Skin epidermis (tissue), 12 donors: ENCODE measurements at regions not wholly inside any gene's neighbourhood (a gene's known extent, or its start where the extent isn't known, plus 50 kb on each side); places are given as distances from the start of the nearest gene placed in this dataset.

Experiments
- H3K27ac ChIP-seq, 21 experiments: fragments of 200-600 bp; sonication (generic) in 11 of 21; one replicate each; pipeline ENCODE4 v1.5.0; 2020; ENCODE audit warnings: mild to moderate bottlenecking in 3 of 21, inconsistent platforms in 2 of 21, moderate library complexity in 2 of 21
- H3K4me3 ChIP-seq, 7 experiments: fragments of 200-600 bp; sonication (generic) in 2 of 7; one replicate each; pipeline ENCODE4 v1.5.0; 2020; ENCODE audit warnings: inconsistent platforms in 2 of 7, mild to moderate bottlenecking in 2 of 7, moderate library complexity in 1 of 7

DNA sequence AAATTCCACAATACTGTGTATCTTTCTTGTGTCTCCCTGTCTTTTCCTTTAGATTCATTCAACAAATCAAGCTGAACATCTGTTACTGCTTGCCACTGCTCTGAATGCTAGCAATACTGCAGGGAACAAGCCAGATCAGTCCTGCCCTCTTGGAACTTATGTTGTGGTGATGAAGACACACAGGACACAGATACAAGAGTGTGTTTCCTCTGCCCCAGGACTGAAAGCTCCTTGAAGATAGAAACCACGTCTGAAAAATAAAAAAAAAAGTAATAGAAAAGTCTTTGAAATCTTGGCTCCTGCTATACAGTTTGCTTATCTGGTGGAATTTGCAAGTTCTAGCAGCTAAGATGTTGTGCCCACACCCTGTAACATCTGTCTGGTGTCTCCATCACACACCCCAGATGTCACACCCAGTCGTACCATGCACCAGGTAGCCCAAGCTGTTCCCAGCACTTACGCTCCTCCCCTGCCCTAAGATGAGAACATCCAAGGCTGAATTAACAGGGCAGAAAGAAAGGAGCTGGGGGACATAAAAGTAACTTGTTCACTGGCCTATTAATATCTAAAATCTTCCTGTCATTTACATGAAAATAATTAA is 80.2 kb upstream of the GALNT2 start:
- no peak overlapping the region for H3K4me3 ChIP-seq

DNA sequence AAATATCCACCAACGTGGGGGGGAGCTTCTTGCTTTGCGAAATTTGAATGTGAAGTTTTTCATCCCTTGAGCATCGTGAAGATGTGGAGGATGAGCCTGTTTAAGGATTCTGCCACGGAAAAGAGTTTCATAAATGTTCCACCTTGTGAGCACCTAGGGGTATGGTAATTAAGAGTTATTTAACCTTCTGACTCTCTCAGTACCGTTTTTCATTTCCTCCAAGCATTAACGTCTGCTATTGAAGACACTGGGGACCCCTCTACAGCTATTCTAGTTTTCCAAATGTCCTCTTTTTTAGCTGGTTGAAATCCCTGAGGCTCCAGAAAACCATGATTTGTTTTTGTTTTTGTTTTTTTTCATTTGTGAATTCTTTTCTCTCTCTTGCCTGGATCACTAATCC is 79.1 kb upstream of the GALNT2 start:
- Histone ChIP-seq H3K27ac (no peak overlapping the region), H3K4me3 (no peak overlapping the region)

More for the DNA sequence above, 80.2 kb upstream of the GALNT2 start:
- H3K27ac ChIP-seq = no peak overlapping the region

DNA sequence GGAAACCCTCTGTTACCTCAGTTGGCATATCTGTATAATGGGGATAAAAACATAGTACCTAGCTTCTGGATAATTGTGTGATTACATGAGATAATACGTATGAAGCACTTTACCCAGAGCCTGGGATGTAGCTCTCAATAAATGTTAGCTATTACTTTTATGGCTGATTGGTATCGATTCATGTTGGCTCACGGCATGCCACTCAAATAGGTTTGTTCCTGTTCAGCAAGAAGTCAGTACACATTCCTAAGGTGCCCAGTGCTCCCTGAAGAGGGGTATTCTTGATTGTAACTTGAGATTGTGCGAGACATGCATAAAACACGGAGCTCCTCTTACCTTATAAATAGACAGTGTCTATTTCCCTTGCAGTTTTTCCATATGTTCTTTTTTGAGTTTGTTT is 78.5 kb upstream of the GALNT2 start:
- Histone ChIP-seq H3K27ac (no peak overlapping the region), H3K4me3 (no peak overlapping the region)

DNA sequence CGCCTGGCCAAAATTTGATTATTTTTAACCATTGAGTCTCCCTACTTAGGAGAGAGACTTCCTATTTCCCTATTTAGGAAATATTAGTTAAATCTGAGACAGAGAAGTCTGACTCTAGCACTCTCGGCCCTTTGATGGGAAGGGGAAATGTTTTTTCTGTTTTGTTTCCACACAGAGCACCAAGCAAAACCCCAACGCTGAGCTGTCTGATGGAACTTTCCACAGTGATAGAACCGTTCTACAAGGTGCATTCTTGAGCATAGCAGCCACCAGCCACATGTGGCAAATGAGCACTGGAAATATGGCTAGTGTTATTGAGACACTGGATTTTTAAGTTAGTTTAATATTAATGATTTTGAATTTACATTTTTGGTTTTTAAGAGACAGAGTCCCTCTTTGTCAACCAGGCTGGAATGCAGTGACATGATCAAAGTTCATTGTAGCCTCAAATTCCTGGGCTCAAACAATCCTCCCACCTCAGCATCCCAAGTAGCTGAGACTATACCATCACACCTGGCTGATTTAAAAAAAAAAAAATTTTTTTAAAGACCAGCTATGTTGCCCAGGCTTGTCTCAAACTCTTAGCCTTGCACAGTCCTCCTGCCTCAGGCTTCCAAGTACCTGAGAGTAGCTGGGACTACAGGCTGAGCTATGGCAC is 77.3 kb upstream of the GALNT2 start:
- H3K27ac ChIP-seq = no peak overlapping the region
- no peak overlapping the region for H3K4me3 ChIP-seq

DNA sequence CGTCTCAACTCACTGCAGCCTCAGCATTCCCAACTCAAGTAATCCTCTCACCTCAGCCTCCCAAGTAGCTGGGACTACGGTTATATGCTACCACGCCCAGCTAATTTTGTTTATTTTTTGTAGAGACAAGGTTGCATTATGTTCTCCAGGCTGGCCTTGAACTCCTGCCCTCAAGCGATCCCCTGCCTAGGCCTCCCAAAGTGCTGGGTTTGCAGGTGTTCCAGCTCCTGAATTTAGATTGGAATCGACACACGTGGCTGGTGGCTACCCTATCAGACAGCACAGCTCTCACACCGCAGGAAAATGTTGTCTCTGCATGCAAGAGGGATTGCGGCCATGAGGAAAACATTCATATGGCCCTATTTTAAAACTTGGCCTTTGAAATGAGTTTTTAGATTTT is 76.7 kb upstream of the GALNT2 start:
- Histone ChIP-seq H3K27ac (no peak overlapping the region), H3K4me3 (no peak overlapping the region)

DNA sequence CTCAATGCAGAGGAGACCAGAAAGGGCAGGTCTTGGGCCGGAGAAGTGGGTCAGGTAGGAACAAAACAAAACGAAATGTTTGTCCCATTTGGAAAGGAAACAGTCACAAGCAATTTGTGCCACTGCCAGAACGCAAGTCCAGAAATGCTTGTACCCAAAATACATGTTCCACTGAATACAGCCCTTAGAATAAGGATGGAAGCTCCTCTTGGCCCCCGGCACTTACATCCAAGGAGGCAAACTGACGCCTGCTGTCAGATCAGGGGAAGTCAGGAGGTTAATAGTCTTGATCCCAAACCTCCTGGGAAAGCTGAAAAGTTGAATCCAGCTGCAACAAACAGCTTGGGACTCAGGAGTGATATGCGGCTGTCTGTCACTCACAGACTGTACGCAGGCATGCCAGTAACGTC is 75.9 kb upstream of the GALNT2 start:
- no peak overlapping the region for H3K4me3 ChIP-seq
- no peak overlapping the region for H3K27ac ChIP-seq

DNA sequence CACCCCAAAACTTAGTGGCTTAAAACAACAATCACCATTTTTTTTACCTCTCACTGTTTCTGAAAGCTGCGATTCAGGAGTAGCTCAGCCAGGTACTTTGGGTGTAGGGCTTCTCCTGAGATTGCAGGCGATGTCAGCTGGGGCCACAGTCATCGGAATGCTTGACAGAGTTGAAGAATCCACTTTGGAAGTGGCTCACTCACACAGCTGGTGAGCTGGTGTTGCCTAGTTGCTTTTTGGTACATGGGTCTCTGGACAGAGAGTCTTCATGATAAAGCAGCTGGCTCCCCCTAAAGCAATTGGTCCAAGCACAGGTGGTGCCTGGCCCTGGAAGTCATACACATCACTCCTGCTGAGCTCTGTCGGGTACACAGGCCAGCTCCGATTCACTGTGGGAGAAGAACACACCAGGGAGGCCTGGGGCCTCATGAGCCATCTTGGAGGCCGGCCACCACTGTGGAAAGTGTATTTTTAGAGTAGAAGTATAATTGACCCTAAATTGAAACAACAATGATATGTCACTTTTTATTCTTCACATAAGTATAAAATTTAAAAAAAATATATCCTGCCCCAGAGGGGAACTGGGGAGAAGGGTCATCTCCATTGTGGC is 75.2 kb upstream of the GALNT2 start:
- H3K27ac ChIP-seq = no peak overlapping the region
- H3K4me3 ChIP-seq = no peak overlapping the region

DNA sequence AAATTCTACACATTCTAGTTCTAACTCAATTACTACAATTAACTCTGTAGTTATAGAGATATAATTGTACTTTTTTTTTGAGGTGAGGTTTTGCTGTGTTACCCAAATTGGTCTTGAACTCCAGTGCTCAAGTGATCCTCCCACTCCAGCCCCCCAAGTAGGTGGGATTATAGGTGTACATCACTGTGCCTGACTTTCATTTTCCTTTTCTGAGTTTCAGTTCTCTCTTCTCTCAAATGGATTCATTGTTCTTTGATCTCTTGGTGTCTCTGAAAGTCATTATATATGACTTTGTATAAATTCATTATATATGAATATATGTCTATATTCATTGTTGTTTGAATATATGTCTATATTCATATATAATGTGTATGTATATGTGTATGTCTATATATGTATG is 74.0 kb upstream of the GALNT2 start:
- H3K4me3 ChIP-seq = no peak overlapping the region
- no peak overlapping the region for H3K27ac ChIP-seq

DNA sequence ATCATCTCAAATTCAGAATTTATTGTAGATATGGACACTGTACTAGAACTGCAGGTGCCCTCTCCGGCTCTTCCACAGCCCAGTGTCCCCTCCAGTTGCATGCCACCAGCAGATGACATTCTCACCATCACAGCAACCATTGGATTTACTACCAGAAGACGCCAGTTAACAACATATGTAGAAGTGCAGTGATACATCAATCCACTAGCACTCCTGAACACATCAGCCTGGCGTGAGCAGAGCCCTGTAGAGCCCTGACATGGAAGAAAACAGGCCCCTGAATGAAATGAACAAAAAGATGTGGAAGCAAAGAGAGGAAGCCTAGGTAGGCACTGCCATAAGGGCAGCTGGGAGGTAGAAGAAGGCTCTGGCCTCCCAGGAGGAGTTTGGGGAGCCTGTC is 73.1 kb upstream of the GALNT2 start:
- no peak overlapping the region for H3K4me3 ChIP-seq

DNA sequence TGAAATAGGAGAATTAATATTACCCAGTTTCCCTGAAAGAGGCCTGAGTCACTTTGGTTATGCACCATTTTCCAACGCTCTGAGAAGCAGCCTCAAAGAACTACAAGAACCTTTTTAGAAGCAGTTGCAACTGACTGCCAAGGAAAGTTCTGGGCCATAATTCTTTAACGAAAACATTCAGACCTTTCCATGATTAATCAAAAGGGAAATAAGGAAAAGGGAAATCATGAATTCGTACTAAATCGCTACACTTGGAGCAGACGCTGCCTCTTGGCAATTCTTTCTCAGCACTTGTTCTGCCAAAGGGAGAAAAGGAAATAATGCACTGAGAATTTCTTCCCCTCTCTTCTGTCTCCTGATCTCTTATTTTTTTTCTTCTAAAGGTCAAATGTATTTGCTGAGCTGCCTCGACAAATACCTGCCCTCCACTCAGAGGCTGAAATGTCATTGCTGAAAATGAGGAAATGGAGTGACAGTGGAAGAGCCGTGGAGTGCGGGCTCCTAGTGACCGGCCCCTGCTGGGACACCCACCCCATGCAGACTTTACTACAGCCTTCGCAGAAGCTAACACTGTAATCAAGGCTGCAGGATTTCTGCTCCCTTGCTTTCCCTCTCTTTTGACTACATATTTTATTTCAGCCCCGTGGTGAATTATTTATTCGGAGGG is 67.9 kb upstream of the GALNT2 start:
- Histone ChIP-seq H3K27ac (no peak overlapping the region), H3K4me3 (no peak overlapping the region)

More for the DNA sequence above, 73.1 kb upstream of the GALNT2 start:
- no peak overlapping the region for H3K27ac ChIP-seq

DNA sequence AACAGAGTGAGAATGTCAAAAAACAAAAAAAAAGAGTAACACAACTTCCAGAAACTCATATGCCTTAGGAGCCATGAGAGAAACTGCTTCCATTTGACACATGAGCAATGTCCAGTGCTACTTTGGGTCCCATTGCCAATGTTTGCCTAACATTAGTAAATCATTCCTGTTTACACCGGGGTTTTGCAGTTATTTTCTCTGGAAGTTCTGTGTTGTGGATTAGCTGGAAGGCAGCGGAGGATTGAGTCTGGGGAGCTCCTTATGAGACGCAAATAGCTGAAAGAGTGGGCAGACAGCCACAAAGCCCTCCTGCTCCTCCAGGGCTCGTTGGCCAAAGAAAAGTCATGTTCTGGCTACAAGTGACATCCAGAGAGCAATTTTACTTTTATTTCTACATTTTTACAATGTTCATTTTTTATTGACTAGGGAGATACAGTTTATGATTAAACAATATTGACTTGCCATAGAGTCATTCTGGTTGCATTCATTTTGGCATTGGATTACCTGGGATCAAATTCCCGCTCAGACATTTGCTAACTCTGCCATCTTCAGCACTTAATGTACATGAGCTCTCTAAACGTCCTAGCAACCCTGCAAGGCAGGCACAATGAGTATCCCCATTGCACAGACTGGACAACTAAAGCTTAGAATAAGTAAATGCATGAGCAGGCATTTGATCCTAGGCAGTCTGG is 66.4 kb upstream of the GALNT2 start:
- Histone ChIP-seq H3K4me3 (no peak overlapping the region), H3K27ac (no peak overlapping the region)

DNA sequence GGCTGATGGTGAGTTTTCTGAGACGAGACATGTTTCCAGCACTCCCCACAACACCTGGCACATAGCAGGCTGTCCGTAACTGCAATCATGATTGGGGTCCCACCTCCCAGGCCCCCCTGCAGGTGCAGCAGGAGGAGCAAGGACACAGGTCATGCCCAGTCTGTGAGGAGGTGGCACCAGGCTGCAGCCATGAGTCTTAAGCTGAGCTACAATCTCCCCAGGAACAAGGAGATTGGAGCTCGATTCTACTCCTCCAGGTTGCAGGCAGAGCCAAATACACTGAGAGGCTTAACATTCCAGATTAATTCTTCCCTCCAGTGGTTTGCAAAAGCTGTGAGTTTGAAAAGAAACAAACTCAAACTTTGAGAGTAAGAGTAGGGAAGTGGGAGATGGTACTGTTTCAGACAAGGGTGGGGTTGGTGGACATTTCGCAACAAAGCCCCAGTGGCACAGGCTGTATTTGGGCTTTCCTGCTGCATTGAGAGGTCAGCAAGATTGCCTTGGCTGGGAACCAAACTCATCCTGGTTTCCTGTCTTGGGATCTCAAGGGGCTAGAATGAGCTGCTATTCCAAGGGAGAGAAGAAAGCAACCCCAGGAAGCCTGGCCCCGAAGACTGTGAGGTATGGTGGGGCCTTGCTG is 64.8 kb upstream of the GALNT2 start:
- Histone ChIP-seq H3K27ac (no peak overlapping the region), H3K4me3 (no peak overlapping the region)

DNA sequence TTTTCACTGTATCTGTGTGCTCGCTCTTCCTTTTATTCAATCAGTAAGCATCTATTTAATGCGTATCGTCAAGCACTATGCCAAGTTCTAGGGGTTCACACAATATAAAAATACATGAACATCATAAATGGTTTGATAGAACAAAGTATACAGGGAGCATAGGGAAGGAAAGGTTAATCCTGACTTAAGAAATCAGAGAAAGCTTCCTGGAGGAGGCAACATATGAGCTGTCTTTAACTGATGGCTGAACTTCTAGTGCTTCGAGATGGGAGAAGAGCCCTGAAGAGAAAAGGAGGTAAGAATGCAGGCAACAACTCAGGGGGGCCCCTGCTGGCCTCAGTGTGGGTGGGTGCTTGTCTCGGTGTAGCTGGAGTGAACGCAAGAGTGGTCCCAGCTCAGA is 63.6 kb upstream of the GALNT2 start:
- no peak overlapping the region for H3K27ac ChIP-seq
- H3K4me3 ChIP-seq = no peak overlapping the region

DNA sequence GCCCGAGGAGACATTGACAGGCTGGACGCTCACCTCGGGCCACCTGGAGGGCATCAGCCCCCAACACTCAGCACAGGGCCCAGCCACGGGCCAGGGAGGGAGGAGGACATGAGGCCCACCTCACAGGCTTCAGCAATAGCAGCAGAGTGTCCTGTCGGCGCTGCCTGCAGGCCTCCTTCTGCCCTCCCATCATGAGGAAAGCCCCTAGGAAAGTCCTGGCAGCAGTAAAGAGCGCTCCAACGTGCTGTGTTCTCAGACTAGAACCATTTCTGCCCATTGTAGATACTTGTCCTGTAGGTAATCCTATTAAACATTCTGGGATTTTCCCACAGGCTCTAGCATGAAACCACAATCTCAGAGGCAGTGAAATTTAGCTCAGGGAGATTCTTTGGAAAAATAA is 62.0 kb upstream of the GALNT2 start:
- Histone ChIP-seq H3K27ac (no peak overlapping the region), H3K4me3 (no peak overlapping the region)

DNA sequence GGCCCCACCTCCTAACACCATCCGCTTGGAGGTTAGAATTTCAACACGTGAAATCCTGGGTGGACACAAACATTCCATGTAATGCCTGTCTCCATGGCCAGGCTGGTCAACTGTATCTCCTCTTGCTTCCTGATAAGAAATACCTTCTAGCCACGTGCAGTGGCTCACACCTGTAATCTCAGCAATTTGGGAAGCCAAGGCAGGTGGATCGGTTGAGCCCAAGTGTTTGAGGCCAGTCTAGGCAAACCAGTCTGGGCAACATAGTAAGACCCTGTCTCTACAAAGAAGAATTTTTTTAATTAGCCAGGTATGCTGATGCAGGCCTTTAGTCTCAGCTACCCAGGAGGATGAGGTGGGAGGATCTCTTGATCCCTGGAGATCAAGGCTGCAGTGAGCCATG is 58.3 kb upstream of the GALNT2 start:
- H3K27ac ChIP-seq = no peak overlapping the region
- no peak overlapping the region for H3K4me3 ChIP-seq

DNA sequence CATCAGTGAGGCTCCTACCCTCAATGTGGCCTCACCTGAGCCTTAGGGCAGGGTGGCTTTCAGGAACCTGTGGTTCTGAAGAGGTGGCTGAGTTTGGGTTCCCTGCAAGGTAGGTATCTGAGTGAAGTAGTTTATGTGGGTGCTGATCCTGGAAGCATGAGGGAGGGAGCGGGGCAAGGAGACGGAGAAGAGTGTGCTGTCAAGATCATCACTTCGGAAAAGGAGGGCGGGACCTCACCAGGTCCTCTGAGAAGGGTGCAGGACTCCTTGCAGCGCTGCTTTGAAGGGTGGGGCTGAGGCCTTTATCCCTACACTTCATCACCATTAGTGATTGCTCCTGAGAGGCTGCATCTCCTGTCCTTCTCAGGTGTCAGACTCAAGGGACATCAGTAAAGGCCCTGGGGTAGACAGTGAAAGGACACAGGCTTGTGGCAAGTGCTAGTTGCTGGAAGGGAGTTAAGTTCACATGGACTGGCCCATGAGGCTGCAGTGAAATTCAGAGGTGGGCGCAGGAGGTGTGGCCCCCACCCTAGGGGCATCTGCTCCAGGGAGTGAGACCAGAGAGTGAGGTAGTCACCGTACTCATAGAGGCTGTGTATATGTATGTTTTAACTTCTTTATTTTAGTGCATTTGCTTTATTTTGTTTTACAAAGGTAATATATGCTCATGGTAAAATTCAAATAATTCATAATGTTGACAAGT is 57.3 kb upstream of the GALNT2 start:
- no peak overlapping the region for H3K4me3 ChIP-seq
- H3K27ac ChIP-seq = no peak overlapping the region

DNA sequence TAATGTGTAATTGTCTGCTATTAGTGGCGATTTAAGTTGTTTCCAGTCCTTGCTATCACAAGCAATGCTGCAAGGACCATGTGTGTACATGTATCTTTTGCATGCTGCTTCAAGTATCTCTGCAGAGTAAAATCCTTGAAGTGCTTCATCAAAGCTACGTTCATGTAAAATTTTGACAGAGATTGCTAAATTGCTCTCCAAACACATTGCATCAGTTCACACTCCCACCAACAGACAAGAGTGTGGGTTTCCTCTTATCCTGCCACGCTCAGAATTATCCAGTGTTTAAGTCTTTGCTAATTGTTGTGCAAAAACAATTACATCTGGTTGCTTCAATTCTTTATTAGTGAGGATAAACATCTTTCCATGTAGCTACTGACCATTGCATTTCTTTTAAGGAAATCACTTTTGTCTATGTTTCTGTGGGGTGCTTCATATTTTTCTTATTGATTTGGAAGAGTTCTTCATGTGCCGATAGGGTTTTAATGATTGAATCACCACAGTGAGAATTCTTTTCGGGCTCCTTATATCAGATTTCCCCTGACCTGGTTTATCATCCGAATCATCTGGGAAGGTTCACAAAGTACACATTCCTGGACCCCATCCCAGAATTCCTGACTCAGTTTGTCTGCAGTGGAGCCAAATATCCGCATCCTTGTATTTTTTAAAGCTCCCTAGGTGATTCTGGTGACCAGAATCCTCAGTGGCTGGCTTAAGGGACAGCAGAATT is 56.3 kb upstream of the GALNT2 start:
- Histone ChIP-seq H3K4me3 (no peak overlapping the region), H3K27ac (no peak overlapping the region)

DNA sequence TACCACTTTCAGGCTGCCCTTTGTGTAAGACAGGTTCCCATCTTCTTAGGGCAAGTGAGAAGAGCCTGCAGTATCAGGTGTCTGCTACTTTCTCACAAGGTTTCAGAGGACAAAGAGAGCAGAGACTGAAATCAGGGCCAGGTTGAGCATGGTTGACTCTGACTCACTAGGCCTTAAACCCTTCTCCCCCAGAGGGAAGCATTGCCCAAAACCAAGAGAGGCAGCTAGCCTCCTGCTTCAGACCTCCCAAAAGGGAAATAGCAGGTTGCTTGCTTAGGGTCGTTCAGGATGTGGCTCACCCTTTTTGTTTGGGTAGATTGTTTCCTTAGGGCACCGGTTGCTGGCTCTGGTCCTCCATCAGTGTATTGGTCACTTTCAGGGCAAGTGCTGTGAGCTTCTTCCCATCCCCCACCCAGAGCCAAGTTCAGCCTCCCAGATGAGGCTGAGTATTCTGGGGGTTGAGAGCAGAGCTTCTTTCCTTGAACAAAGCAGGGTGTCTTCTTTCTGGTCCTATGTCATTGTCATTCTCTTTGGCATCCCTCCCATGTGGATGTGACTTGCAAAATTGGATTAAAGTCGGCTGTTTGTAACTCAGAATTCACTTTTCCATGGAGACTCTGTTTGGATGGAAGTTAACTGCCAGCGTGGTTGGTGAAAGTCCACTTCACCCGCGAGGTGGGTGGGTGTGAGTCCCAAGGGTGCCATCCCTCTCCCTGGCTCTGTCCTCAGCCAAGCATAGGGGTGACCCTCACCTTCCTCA is 55.5 kb upstream of the GALNT2 start:
- no peak overlapping the region for H3K4me3 ChIP-seq
- H3K27ac ChIP-seq = no peak overlapping the region
